ENCODE measurements at regions not wholly inside any gene's neighbourhood (a gene's known extent, or its start where the extent isn't known, plus 50 kb on each side); places are given as distances from the start of the nearest gene placed in this dataset.

DNA sequence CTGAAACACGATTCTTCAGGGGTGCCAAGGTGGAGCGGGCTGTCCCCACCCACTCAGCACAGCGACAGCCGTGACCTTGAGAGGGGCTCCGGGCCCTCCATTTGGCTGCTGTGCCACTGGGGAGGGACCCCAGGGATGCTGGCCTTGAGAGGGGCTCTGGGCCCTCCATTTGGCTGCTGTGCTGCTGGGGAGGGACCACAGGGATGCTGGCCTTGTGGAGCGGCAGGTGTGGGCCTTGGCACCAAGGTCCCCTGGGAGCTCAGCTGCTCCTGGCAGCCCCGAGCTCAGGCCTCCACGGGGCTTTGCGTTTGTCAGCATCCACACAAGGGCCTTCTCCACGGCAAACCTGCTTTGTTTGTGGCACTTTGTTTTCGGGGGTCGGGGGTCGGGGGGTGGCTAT is 137.6 kb upstream of the LPCAT1 start:
- Histone ChIP-seq H3K27me3 (peaks cover 8 to 77% (median 28%) of the 10 kb centered on the region in 9 donors), H3K4me3 (no peak overlapping the region), H3K27ac (no peak overlapping the region), H3K9me3 (no peaks in the 10 kb centered on the region), H3K4me1 (no peaks in the 10 kb centered on the region), H3K36me3 (no peaks in the 10 kb centered on the region)
- intact Hi-C loops (cut with DNase I) = no loop called here
- 77 to 85% (median 79%) methylated on average over 9 to 13 of the region's 13 CpGs for WGBS, 4 donors
- ATAC-seq (no peak), DNase-seq (no peak)
- TF ChIP-seq, protein P1, sequence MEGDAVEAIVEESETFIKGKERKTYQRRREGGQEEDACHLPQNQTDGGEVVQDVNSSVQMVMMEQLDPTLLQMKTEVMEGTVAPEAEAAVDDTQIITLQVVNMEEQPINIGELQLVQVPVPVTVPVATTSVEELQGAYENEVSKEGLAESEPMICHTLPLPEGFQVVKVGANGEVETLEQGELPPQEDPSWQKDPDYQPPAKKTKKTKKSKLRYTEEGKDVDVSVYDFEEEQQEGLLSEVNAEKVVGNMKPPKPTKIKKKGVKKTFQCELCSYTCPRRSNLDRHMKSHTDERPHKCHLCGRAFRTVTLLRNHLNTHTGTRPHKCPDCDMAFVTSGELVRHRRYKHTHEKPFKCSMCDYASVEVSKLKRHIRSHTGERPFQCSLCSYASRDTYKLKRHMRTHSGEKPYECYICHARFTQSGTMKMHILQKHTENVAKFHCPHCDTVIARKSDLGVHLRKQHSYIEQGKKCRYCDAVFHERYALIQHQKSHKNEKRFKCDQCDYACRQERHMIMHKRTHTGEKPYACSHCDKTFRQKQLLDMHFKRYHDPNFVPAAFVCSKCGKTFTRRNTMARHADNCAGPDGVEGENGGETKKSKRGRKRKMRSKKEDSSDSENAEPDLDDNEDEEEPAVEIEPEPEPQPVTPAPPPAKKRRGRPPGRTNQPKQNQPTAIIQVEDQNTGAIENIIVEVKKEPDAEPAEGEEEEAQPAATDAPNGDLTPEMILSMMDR (IDR thresholded peaks at IDR 0.05) = no peak
- TF ChIP-seq POLR2A (IDR thresholded peaks at IDR 0.05) = no peak

DNA sequence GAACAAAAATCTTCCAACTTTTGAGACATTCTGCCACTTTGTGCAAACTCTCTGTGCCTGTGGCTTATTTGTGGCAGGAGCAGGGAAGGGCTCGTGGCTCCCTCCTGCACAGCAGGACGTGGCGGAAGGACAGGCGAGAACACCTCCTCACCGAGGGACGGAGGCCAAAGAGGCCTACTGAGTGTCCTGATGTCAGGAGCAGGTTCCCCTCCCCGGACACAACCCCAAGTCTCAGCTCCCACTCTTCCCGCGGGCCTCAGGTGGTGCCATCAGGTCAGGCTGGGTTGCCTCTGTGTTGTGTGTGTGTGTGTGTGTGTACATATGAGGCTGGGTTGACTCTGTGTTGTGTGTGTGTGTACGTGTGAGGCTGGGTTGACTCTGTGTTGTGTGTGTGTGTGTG is 136.8 kb upstream of the LPCAT1 start:
- Histone ChIP-seq H3K4me3 (no peak overlapping the region), H3K9me3 (no peaks in the 10 kb centered on the region), H3K27me3 (peaks cover 4 to 77% (median 20%) of the 10 kb centered on the region in 9 donors), H3K27ac (no peak overlapping the region), H3K4me1 (no peaks in the 10 kb centered on the region), H3K36me3 (no peaks in the 10 kb centered on the region)
- WGBS, 4 donors = 67 to 81% (median 71%) methylated on average over 9 to 10 of the region's 10 CpGs
- intact Hi-C loops (cut with DNase I) = no loop called here
- DNase-seq = no peak
- TF ChIP-seq, protein P1 (IDR thresholded peaks at IDR 0.05) = no peak
- TF ChIP-seq POLR2A (IDR thresholded peaks at IDR 0.05) = no peak
- ATAC-seq = no peak

DNA sequence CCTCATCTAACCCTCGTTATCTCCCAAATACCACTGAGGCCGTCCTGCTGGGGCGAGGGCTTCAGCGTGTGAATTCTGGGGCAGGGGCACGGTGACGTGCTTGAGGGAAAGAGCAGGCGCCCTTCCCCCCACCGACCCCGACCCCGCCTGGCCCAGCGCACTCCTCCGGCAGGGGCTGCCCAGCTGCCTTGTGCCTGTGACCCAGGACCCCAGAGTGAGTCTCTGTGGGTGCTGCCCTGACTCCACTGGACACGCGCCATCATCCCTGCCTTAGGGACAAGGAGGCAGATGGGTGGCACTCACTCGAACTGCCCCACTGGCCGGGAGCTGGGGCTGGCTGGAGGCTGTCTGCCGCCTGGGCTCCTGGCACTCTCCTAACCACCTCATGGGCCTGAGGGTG is 136.2 kb upstream of the LPCAT1 start:
- Histone ChIP-seq H3K27me3 (peaks cover 0 to 77% (median 18%) of the 10 kb centered on the region in 9 donors), H3K27ac (no peak overlapping the region), H3K9me3 (no peaks in the 10 kb centered on the region), H3K36me3 (no peaks in the 10 kb centered on the region), H3K4me1 (no peaks in the 10 kb centered on the region), H3K4me3 (no peak overlapping the region)
- intact Hi-C loops (cut with DNase I) = no loop called here
- ATAC-seq (no peak), DNase-seq (no peak)
- WGBS, 4 donors = 45 to 53% (median 49%) methylated on average over 14 to 17 of the region's 17 CpGs
- TF ChIP-seq, protein P1 (IDR thresholded peaks at IDR 0.05) = no peak
- no peak for TF ChIP-seq POLR2A (IDR thresholded peaks at IDR 0.05)

DNA sequence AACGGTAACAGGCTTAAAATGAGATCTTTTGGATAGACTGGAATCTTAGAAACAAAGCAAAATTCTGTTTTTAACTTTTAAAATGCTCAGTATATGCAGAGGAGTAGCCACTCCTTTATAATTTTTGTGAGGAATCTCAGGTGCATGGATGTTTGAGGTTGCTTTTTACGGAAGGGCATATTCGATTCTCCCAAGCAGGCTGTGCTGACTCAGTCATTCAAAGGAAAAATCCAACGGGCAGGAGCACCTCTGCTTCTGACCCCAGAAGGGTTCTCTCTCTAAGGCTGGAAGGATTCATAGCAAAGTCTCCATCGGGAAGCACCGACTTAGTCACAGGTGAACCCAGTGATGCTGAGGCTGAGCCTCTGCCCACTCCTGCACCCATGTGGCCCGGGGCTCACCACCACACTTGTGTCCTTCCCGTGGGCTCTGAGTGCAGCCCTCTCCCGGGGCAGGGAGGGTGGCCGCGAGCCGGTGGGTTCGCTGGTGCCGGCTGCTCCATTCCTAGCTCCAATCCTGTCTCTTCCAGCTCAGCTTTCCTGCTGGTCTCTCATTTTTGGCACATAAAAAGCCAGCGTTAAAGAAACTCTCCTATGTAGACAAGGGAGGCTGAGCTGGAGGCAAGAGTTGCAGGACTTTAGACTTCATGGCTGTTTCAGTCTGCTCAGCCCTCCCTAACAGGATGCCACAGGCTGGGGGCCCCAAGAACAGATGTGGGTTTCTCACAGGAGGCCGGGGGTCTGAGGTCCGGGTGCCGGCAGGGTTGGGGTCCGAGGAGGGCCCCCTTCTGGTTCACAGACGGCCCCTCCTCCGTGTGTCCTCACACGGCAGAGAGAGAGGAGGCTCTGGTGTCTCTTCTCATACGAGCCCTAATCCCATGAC is 135.6 kb upstream of the LPCAT1 start:
- Histone ChIP-seq H3K27ac (no peak overlapping the region), H3K36me3 (no peaks in the 10 kb centered on the region), H3K27me3 (peaks cover 0 to 77% (median 18%) of the 10 kb centered on the region in 9 donors), H3K9me3 (no peaks in the 10 kb centered on the region), H3K4me1 (no peaks in the 10 kb centered on the region), H3K4me3 (no peak overlapping the region)
- 43 to 60% (median 46%) methylated on average over 17 to 23 of the region's 23 CpGs for WGBS, 4 donors
- intact Hi-C loops (cut with DNase I) = loop anchor here in 1 of 10 donors (10.0 kb wide), 1 partner anchor 485 kb away; no protein-coding TSS in a partner anchor
- DNase-seq = no peak
- TF ChIP-seq, protein P1 (IDR thresholded peaks at IDR 0.05) = no peak
- no peak for TF ChIP-seq POLR2A (IDR thresholded peaks at IDR 0.05)
- no peak for ATAC-seq

All from heart left ventricle (tissue), 16 donors.